H9 (cell line): ENCODE measurements at regions not wholly inside any gene's neighbourhood (a gene's known extent, or its start where the extent isn't known, plus 50 kb on each side); places are given as distances from the start of the nearest gene placed in this dataset.

Experiments
- DNase-seq: peaks from one replicate; pipeline ENCODE4 v3.0.0-alpha.2; 2017
- H2AFZ ChIP-seq: one replicate; pipeline ENCODE4 v1.6.1; 2013; ENCODE audit warnings: mild to moderate bottlenecking, low read length, control low read depth, moderate library complexity
- H2AK5ac ChIP-seq: 2 replicates; pipeline ENCODE4 v1.6.1; 2013; ENCODE audit warnings: low read length, control low read depth, mixed read lengths; ENCODE audit not compliant: insufficient read length
- H2BK120ac ChIP-seq: one replicate; pipeline ENCODE4 v1.6.1; 2013; ENCODE audit warnings: low read depth, mild to moderate bottlenecking, low read length, control low read depth, inconsistent platforms; ENCODE audit not compliant: poor library complexity, severe bottlenecking
- H2BK12ac ChIP-seq: 2 replicates; pipeline ENCODE4 v1.6.1; 2013; ENCODE audit warnings: low read length, control low read depth, mixed read lengths, low read depth; ENCODE audit not compliant: insufficient read length
- H2BK15ac ChIP-seq: 2 replicates; pipeline ENCODE4 v1.6.1; 2013; ENCODE audit warnings: low read depth, low read length, control low read depth
- H2BK20ac ChIP-seq: one replicate; pipeline ENCODE4 v1.6.1; 2013; ENCODE audit warnings: low read depth, mild to moderate bottlenecking, low read length, control low read depth, inconsistent platforms; ENCODE audit not compliant: poor library complexity, severe bottlenecking
- H2BK5ac ChIP-seq: 2 replicates; pipeline ENCODE4 v1.6.1; 2013; ENCODE audit warnings: low read length, control low read depth, mixed read lengths; ENCODE audit not compliant: insufficient read length
- H3K14ac ChIP-seq: 2 replicates; pipeline ENCODE4 v1.6.1; 2013; ENCODE audit warnings: low read length, control low read depth; ENCODE audit not compliant: insufficient read depth
- H3K18ac ChIP-seq: 2 replicates; pipeline ENCODE4 v1.6.1; 2013; ENCODE audit warnings: low read depth, mild to moderate bottlenecking, mixed read lengths, low read length, control low read depth; ENCODE audit not compliant: insufficient read length
- H3K23ac ChIP-seq: 2 replicates; pipeline ENCODE4 v1.6.1; 2013; ENCODE audit warnings: low read length, control low read depth, mixed read lengths, low read depth; ENCODE audit not compliant: insufficient read length
- H3K23me2 ChIP-seq: 2 replicates; pipeline ENCODE4 v1.6.1; 2013; ENCODE audit warnings: low read depth, mild to moderate bottlenecking, mixed read lengths, low read length, control low read depth; ENCODE audit not compliant: insufficient read length, poor library complexity, severe bottlenecking
- H3K27ac ChIP-seq: 2 replicates; pipeline ENCODE4 v1.5.1; 2013; ENCODE audit warnings: low read length, control low read depth, mixed read lengths, low read depth; ENCODE audit not compliant: insufficient read length
- H3K27me3 ChIP-seq: 2 replicates; pipeline ENCODE4 v1.6.1; 2013; ENCODE audit warnings: low read length, control low read depth, inconsistent platforms; ENCODE audit not compliant: insufficient read depth
- H3K4ac ChIP-seq: 2 replicates; pipeline ENCODE4 v1.6.1; 2013; ENCODE audit warnings: low read depth, mild to moderate bottlenecking, control low read depth, inconsistent platforms, low read length, moderate library complexity
- H3K4me1 ChIP-seq: 2 replicates; pipeline ENCODE4 v1.6.1; 2013; ENCODE audit warnings: low read length, control low read depth, inconsistent platforms; ENCODE audit not compliant: insufficient read depth
- H3K4me2 ChIP-seq: 2 replicates; pipeline ENCODE4 v1.6.1; 2013; ENCODE audit warnings: low read length, control low read depth, mixed read lengths; ENCODE audit not compliant: insufficient read length, insufficient read depth
- H3K56ac ChIP-seq: 2 replicates; pipeline ENCODE4 v1.6.1; 2013; ENCODE audit warnings: low read depth, mild to moderate bottlenecking, mixed read lengths, low read length, control low read depth; ENCODE audit not compliant: insufficient read length
- H3K79me1 ChIP-seq: 2 replicates; pipeline ENCODE4 v1.6.1; 2013; ENCODE audit warnings: low read depth, mild to moderate bottlenecking, moderate library complexity, low read length, control low read depth, inconsistent platforms; ENCODE audit not compliant: insufficient read depth, poor library complexity, severe bottlenecking
- H3K79me2 ChIP-seq: 2 replicates; pipeline ENCODE4 v1.6.1; 2013; ENCODE audit warnings: low read length, control low read depth, inconsistent platforms; ENCODE audit not compliant: insufficient read depth
- H3K9ac ChIP-seq: 2 replicates; pipeline ENCODE4 v1.6.1; 2013; ENCODE audit warnings: low read length, control low read depth, mixed read lengths; ENCODE audit not compliant: insufficient read length; ENCODE audit errors: extremely low read depth
- H3K9me3 ChIP-seq: one replicate; pipeline ENCODE4 v1.6.1; 2013; ENCODE audit warnings: low read depth, low read length, inconsistent platforms; ENCODE audit not compliant: control insufficient read depth
- H3T11ph ChIP-seq: one replicate; pipeline ENCODE4 v1.6.1; 2013; ENCODE audit warnings: mild to moderate bottlenecking, low read length, control low read depth, inconsistent platforms
- H4K20me1 ChIP-seq: one replicate; pipeline ENCODE4 v1.6.1; 2013; ENCODE audit not compliant: control insufficient read depth, insufficient read length, insufficient read depth
- H4K5ac ChIP-seq: 2 replicates; pipeline ENCODE4 v1.6.1; 2013; ENCODE audit warnings: low read depth, mild to moderate bottlenecking, mixed read lengths, low read length, control low read depth; ENCODE audit not compliant: insufficient read length
- H4K8ac ChIP-seq: replicated peaks from 2 replicates; pipeline ENCODE4 v1.6.1; 2013; ENCODE audit warnings: low read length, control low read depth, mixed read lengths, low read depth; ENCODE audit not compliant: insufficient read length
- H4K91ac ChIP-seq: 2 replicates; pipeline ENCODE4 v1.6.1; 2013; ENCODE audit warnings: low read depth, mild to moderate bottlenecking, moderate library complexity, mixed read lengths, low read length, control low read depth; ENCODE audit not compliant: insufficient read length
- H3K27ac Mint-ChIP-seq, 3 experiments: 2 replicates in 2 of 3; 3 replicates in 1 of 3; pipeline ENCODE4 v1.8.0; 2020 to 2021; ENCODE audit warnings: mixed read lengths in 3 of 3, mild to moderate bottlenecking in 1 of 3, moderate library complexity in 1 of 3
- H3K27me3 Mint-ChIP-seq: 2 replicates; pipeline ENCODE4 v1.8.0; 2021; ENCODE audit warnings: low read depth, mild to moderate bottlenecking, moderate library complexity, mixed read lengths
- H3K36me3 Mint-ChIP-seq, 3 experiments: 2 replicates in 2 of 3; 3 replicates in 1 of 3; pipeline ENCODE4 v1.8.0; 2020 to 2021; ENCODE audit warnings: low read depth in 3 of 3, mixed read lengths in 3 of 3; ENCODE audit not compliant: insufficient read depth in 1 of 3
- H3K4me1 Mint-ChIP-seq, 2 experiments: 2 replicates each; pipeline ENCODE4 v1.8.0; 2020; ENCODE audit warnings: mixed read lengths in 2 of 2
- H3K4me3 Mint-ChIP-seq, 2 experiments: 2 replicates in 1 of 2; 3 replicates in 1 of 2; pipeline ENCODE4 v1.8.0; 2020 to 2021; ENCODE audit warnings: mild to moderate bottlenecking in 2 of 2, mixed read lengths in 2 of 2, moderate library complexity in 1 of 2
- H3K9me3 Mint-ChIP-seq, 2 experiments: 2 replicates in 1 of 2; 3 replicates in 1 of 2; pipeline ENCODE4 v1.8.0; 2020; ENCODE audit warnings: mild to moderate bottlenecking in 2 of 2, mixed read lengths in 2 of 2, moderate library complexity in 1 of 2
- WGBS: extraction: QIAGEN DNeasy Blood & Tissue Kit; methylation state at CpG from one replicate; pipeline ENCODE4 v1.1.7; 2013; ENCODE audit warnings: missing lambda C conversion rate, low lambda C conversion rate, mixed read lengths; ENCODE audit not compliant: insufficient read length; ENCODE audit errors: extremely low coverage; 5-methylcytosine and 5-hydroxymethylcytosine counted together
- TF ChIP-seq, protein P1 (sequence below): fragments of 200-600 bp; sonication (generic); conservative IDR thresholded peaks from 3 replicates; pipeline ENCODE4 v1.8.0; 2021; ENCODE audit warnings: antibody characterized with exemption, mild to moderate bottlenecking

DNA sequence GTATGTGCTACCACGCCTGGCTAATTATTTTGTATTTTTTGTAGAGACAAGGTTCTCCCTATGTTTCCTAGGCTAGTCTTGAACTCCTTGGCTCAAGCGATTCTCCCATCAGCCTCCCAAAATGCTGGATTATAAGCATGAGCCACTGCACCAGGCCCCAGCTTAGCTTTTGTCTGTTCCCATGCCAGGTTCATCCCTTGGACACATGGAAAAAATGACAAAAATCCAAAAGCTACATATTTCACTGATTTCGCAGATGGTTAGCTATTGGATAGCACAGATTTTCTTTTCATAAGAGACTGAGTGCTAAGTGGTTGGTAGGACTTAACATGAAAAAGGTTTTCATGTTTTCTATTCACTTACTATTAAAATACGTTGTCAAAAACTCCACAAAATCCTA, 286.6 kb upstream of the KITLG start:
- no peak overlapping the region for H3K27ac ChIP-seq

More for the DNA sequence above, 286.6 kb upstream of the KITLG start:
- H3K4me1 Mint-ChIP-seq, result peaks cover 29 to 32% of the 10 kb centered on the region in 2 experiments
- Histone ChIP-seq H2AK5ac (no peak overlapping the region), H3K79me1 (no peaks in the 10 kb centered on the region), H3K23ac (no peak overlapping the region), H3K18ac (no peak overlapping the region), H3K9ac (no peak overlapping the region), H3K4me1 (peaks cover 3% of the 10 kb centered on the region; the same call in 1 of the 2 replicates), H2BK12ac (no peak overlapping the region), H3K4me2 (no peak overlapping the region), H2BK120ac (no peak overlapping the region), H4K20me1 (no peaks in the 10 kb centered on the region), H3K79me2 (no peaks in the 10 kb centered on the region), H2BK15ac (no peak overlapping the region), H3K27me3 (no peaks in the 10 kb centered on the region), H2AFZ (no peak overlapping the region), H3K23me2 (no peaks in the 10 kb centered on the region), H3K14ac (no peak overlapping the region), H4K8ac (no peak overlapping the region), H4K91ac (no peak overlapping the region), H3T11ph (no peak overlapping the region), H3K4ac (no peak overlapping the region), H3K9me3 (no peaks in the 10 kb centered on the region), H2BK20ac (no peak overlapping the region), H3K56ac (no peak overlapping the region), H4K5ac (no peak overlapping the region), H2BK5ac (no peak overlapping the region)
- no peak for DNase-seq
- H3K9me3 Mint-ChIP-seq, result no peaks in the 10 kb centered on the region
- H3K27me3 Mint-ChIP-seq, result no peaks in the 10 kb centered on the region
- no peaks in the 10 kb centered on the region for H3K36me3 Mint-ChIP-seq
- TF ChIP-seq, protein P1, sequence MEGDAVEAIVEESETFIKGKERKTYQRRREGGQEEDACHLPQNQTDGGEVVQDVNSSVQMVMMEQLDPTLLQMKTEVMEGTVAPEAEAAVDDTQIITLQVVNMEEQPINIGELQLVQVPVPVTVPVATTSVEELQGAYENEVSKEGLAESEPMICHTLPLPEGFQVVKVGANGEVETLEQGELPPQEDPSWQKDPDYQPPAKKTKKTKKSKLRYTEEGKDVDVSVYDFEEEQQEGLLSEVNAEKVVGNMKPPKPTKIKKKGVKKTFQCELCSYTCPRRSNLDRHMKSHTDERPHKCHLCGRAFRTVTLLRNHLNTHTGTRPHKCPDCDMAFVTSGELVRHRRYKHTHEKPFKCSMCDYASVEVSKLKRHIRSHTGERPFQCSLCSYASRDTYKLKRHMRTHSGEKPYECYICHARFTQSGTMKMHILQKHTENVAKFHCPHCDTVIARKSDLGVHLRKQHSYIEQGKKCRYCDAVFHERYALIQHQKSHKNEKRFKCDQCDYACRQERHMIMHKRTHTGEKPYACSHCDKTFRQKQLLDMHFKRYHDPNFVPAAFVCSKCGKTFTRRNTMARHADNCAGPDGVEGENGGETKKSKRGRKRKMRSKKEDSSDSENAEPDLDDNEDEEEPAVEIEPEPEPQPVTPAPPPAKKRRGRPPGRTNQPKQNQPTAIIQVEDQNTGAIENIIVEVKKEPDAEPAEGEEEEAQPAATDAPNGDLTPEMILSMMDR, result no peak
- WGBS, result no CpG with 5 or more reads among the region's 4 CpGs
- no peak overlapping the region for H3K4me3 Mint-ChIP-seq
- no peak overlapping the region for H3K27ac Mint-ChIP-seq
